ENCODE measurements at regions not wholly inside any gene's neighbourhood (a gene's known extent, or its start where the extent isn't known, plus 50 kb on each side); places are given as distances from the start of the nearest gene placed in this dataset.

GRCh38 chr5:8945972-8946371, 599.9 kb downstream of the SEMA5A start:
- H3K79me2 ChIP-seq (ENCODE audit: insufficient read depth, low read length) = no peaks in the 10 kb centered on the region
- no peak for TF ChIP-seq EZH2 (IDR thresholded peaks at IDR 0.05; ENCODE audit: borderline replicate concordance, low read length)
- TF ChIP-seq, protein P1, sequence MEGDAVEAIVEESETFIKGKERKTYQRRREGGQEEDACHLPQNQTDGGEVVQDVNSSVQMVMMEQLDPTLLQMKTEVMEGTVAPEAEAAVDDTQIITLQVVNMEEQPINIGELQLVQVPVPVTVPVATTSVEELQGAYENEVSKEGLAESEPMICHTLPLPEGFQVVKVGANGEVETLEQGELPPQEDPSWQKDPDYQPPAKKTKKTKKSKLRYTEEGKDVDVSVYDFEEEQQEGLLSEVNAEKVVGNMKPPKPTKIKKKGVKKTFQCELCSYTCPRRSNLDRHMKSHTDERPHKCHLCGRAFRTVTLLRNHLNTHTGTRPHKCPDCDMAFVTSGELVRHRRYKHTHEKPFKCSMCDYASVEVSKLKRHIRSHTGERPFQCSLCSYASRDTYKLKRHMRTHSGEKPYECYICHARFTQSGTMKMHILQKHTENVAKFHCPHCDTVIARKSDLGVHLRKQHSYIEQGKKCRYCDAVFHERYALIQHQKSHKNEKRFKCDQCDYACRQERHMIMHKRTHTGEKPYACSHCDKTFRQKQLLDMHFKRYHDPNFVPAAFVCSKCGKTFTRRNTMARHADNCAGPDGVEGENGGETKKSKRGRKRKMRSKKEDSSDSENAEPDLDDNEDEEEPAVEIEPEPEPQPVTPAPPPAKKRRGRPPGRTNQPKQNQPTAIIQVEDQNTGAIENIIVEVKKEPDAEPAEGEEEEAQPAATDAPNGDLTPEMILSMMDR (IDR thresholded peaks at IDR 0.05; ENCODE audit: low read length) = no peak
- H3K9ac ChIP-seq (ENCODE audit: low read length) = no peak overlapping the region
- no peak overlapping the region for H2AFZ ChIP-seq (ENCODE audit: low read length)
- H3K4me2 ChIP-seq (ENCODE audit: low read length) = no peak overlapping the region
- H3K9me3 ChIP-seq (ENCODE audit: low read length) = no peaks in the 10 kb centered on the region
- no peak overlapping the region for H3K27ac ChIP-seq (ENCODE audit: low read depth, low read length, poor library complexity, severe bottlenecking)
- H3K36me3 ChIP-seq (ENCODE audit: insufficient read depth, low read length) = no peaks in the 10 kb centered on the region
- H3K9me2 ChIP-seq (ENCODE audit: low read depth, low read length) = no peaks in the 10 kb centered on the region
- no peaks in the 10 kb centered on the region for H4K20me1 ChIP-seq (ENCODE audit: insufficient read depth, low read length)
- no peaks in the 10 kb centered on the region for H3K4me1 ChIP-seq (ENCODE audit: insufficient read depth, low read length, severe bottlenecking)
- no peaks in the 10 kb centered on the region for H3F3A ChIP-seq (ENCODE audit: insufficient read depth, low read length)
- H3K4me3 ChIP-seq (ENCODE audit: low read depth, low read length, poor library complexity, severe bottlenecking) = no peak overlapping the region
- H3K27me3 ChIP-seq (ENCODE audit: insufficient read depth, low read length) = no peaks in the 10 kb centered on the region

GRCh38 chr5:8949908-8950307, 596.0 kb downstream of the SEMA5A start:
- Histone ChIP-seq H3K27ac (ENCODE audit: low read depth, low read length, poor library complexity, severe bottlenecking) (no peak overlapping the region), H3K27me3 (ENCODE audit: insufficient read depth, low read length) (no peaks in the 10 kb centered on the region), H3K4me2 (ENCODE audit: low read length) (no peak overlapping the region), H3K9me3 (ENCODE audit: low read length) (no peaks in the 10 kb centered on the region), H3K4me3 (ENCODE audit: low read depth, low read length, poor library complexity, severe bottlenecking) (no peak overlapping the region), H3K9ac (ENCODE audit: low read length) (no peak overlapping the region), H3F3A (ENCODE audit: insufficient read depth, low read length) (no peaks in the 10 kb centered on the region), H3K9me2 (ENCODE audit: low read depth, low read length) (no peaks in the 10 kb centered on the region), H3K79me2 (ENCODE audit: insufficient read depth, low read length) (no peaks in the 10 kb centered on the region), H3K36me3 (ENCODE audit: insufficient read depth, low read length) (no peaks in the 10 kb centered on the region), H4K20me1 (ENCODE audit: insufficient read depth, low read length) (no peaks in the 10 kb centered on the region), H3K4me1 (ENCODE audit: insufficient read depth, low read length, severe bottlenecking) (no peaks in the 10 kb centered on the region), H2AFZ (ENCODE audit: low read length) (no peak overlapping the region)
- TF ChIP-seq EZH2 (IDR thresholded peaks at IDR 0.05; ENCODE audit: borderline replicate concordance, low read length) = no peak
- TF ChIP-seq, protein P1 (IDR thresholded peaks at IDR 0.05; ENCODE audit: low read length) = no peak

DNA sequence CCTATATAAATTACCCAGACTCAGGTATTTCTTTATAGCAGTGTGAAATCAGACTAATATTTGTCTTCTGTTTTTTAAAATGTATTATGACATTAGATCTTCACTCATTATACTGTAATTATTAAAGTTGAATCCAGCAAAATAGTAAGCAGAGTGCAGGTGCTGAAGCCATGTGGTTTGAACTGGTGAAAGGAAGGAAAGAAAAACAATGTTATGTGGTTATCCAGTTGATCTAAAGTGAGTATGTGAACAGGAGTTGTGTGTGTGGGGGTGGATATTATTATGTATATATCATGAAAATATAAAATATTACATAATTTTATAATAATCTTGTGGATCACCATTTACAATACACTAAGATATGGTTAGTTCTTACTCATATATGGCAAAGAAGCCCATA, 593.7 kb downstream of the SEMA5A start:
- H3K4me3 ChIP-seq (ENCODE audit: low read depth, low read length, poor library complexity, severe bottlenecking) = no peak overlapping the region
- no peak overlapping the region for H3K4me2 ChIP-seq (ENCODE audit: low read length)
- H2AFZ ChIP-seq (ENCODE audit: low read length) = no peak overlapping the region
- TF ChIP-seq EZH2 (IDR thresholded peaks at IDR 0.05; ENCODE audit: borderline replicate concordance, low read length) = no peak
- TF ChIP-seq, protein P1 (IDR thresholded peaks at IDR 0.05; ENCODE audit: low read length) = no peak
- no peaks in the 10 kb centered on the region for H3K79me2 ChIP-seq (ENCODE audit: insufficient read depth, low read length)
- H4K20me1 ChIP-seq (ENCODE audit: insufficient read depth, low read length) = no peaks in the 10 kb centered on the region
- H3K27me3 ChIP-seq (ENCODE audit: insufficient read depth, low read length) = no peaks in the 10 kb centered on the region
- H3K9me3 ChIP-seq (ENCODE audit: low read length) = no peaks in the 10 kb centered on the region
- H3K9me2 ChIP-seq (ENCODE audit: low read depth, low read length) = no peaks in the 10 kb centered on the region
- no peaks in the 10 kb centered on the region for H3F3A ChIP-seq (ENCODE audit: insufficient read depth, low read length)
- no peaks in the 10 kb centered on the region for H3K36me3 ChIP-seq (ENCODE audit: insufficient read depth, low read length)
- H3K9ac ChIP-seq (ENCODE audit: low read length) = no peak overlapping the region
- no peak overlapping the region for H3K27ac ChIP-seq (ENCODE audit: low read depth, low read length, poor library complexity, severe bottlenecking)
- H3K4me1 ChIP-seq (ENCODE audit: insufficient read depth, low read length, severe bottlenecking) = no peaks in the 10 kb centered on the region

All from OCI-LY1 (cell line).